ENCODE measurements at regions not wholly inside any gene's neighbourhood (a gene's known extent, or its start where the extent isn't known, plus 50 kb on each side); places are given as distances from the start of the nearest gene placed in this dataset.
A peak's percentile ranks its signal among the peaks of the same experiment; 100 is the strongest.

GRCh38 chr14:25132094-25132493 is 82.1 kb upstream of the STXBP6 start:
- Mint-ChIP-seq H3K36me3 (ENCODE audit: low read depth) (no peaks in the 10 kb centered on the region), H3K27ac (no peak overlapping the region), H3K27me3 (ENCODE audit: insufficient read depth) (peaks cover 12% of the 10 kb centered on the region), H3K4me1 (ENCODE audit: low read depth) (peaks cover 9% of the 10 kb centered on the region), H3K4me3 (no peak overlapping the region), H3K9me3 (no peaks in the 10 kb centered on the region)
- TF ChIP-seq, protein P1, sequence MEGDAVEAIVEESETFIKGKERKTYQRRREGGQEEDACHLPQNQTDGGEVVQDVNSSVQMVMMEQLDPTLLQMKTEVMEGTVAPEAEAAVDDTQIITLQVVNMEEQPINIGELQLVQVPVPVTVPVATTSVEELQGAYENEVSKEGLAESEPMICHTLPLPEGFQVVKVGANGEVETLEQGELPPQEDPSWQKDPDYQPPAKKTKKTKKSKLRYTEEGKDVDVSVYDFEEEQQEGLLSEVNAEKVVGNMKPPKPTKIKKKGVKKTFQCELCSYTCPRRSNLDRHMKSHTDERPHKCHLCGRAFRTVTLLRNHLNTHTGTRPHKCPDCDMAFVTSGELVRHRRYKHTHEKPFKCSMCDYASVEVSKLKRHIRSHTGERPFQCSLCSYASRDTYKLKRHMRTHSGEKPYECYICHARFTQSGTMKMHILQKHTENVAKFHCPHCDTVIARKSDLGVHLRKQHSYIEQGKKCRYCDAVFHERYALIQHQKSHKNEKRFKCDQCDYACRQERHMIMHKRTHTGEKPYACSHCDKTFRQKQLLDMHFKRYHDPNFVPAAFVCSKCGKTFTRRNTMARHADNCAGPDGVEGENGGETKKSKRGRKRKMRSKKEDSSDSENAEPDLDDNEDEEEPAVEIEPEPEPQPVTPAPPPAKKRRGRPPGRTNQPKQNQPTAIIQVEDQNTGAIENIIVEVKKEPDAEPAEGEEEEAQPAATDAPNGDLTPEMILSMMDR (IDR thresholded peaks at IDR 0.05) = no peak
- DNase-seq = no peak

GRCh38 chr14:25122843-25123242 is 72.9 kb upstream of the STXBP6 start:
- Mint-ChIP-seq H3K27me3 (ENCODE audit: insufficient read depth) (no peaks in the 10 kb centered on the region; the same call in 1 of the 2 replicates), H3K4me3 (no peak overlapping the region; the same call in 1 of the 2 replicates), H3K27ac (peak overlapping the region; percentile 89), H3K4me1 (ENCODE audit: low read depth) (peaks cover 48% of the 10 kb centered on the region), H3K36me3 (ENCODE audit: low read depth) (no peaks in the 10 kb centered on the region), H3K9me3 (no peaks in the 10 kb centered on the region)
- DNase-seq = no peak
- TF ChIP-seq, protein P1 (IDR thresholded peaks at IDR 0.05) = no peak

GRCh38 chr14:25122211-25122610 is 72.3 kb upstream of the STXBP6 start:
- H3K27me3 Mint-ChIP-seq (ENCODE audit: insufficient read depth) = no peaks in the 10 kb centered on the region; the same call in none of the 2 replicates
- H3K27ac Mint-ChIP-seq = peak overlapping the region; percentile 89
- no peaks in the 10 kb centered on the region for H3K9me3 Mint-ChIP-seq
- TF ChIP-seq, protein P1 (IDR thresholded peaks at IDR 0.05) = no peak
- peaks cover 54% of the 10 kb centered on the region for H3K4me1 Mint-ChIP-seq (ENCODE audit: low read depth)
- peak; percentile 44 for DNase-seq
- H3K4me3 Mint-ChIP-seq = peak overlapping the region; percentile 7; the same call in 1 of the 2 replicates
- no peaks in the 10 kb centered on the region for H3K36me3 Mint-ChIP-seq (ENCODE audit: low read depth)

DNA sequence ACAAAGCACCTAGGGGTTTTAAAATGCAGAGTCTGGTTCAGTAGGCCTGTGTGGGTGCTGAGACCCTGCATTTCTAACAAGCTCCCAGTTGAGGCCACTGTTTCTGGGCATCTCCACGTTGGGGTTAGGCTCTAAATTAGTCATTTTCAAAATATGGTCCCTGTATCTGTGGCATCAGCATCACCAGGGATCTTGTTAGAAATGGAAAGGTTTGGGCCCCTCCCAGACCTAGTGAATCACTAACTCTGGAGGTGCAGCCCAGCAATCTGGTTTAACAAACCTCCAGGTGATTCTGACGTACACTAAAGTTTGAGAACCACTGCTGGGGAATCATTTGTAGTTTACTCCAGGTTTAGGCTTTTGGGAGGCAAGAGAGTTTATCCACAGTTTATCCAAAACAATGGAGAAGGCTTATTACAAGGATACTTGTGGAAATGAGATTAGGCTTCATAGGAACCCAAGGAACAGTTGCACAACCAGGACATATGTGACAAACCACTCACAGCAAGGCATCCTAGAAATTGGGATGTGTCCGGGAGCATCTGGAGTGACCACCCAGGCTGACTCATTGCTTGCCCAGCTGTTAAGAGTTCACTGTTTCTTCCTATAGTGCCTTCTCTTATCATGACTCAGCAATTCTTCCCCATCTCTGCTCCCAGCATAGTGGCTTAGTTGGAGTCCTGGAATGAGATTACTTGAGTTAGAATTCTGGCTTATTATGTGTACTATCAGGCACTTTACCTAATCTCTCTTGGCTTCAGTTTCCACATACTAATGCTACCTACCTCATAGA is 71.6 kb upstream of the STXBP6 start:
- Mint-ChIP-seq H3K36me3 (ENCODE audit: low read depth) (no peaks in the 10 kb centered on the region), H3K9me3 (no peaks in the 10 kb centered on the region), H3K27ac (peak overlapping the region; percentile 89), H3K4me3 (peak overlapping the region; percentile 64), H3K4me1 (ENCODE audit: low read depth) (peaks cover 60% of the 10 kb centered on the region), H3K27me3 (ENCODE audit: insufficient read depth) (no peaks in the 10 kb centered on the region; the same call in none of the 2 replicates)
- peak; percentile 88 for DNase-seq
- TF ChIP-seq, protein P1 (IDR thresholded peaks at IDR 0.05) = peak; percentile 36

- Mint-ChIP-seq H3K4me1 (ENCODE audit: low read depth) (peaks cover 62% of the 10 kb centered on the region), H3K27me3 (ENCODE audit: insufficient read depth) (no peaks in the 10 kb centered on the region; the same call in none of the 2 replicates), H3K36me3 (ENCODE audit: low read depth) (peaks cover under 1% of the 10 kb centered on the region), H3K4me3 (no peak overlapping the region; the same call in 1 of the 2 replicates), H3K9me3 (0 out of 2 replicates have a peak, but pooled peaks cover 1% of the 10 kb centered on the region), H3K27ac (peak overlapping the region; percentile 89)
- TF ChIP-seq, protein P1 (IDR thresholded peaks at IDR 0.05) = no peak
- no peak for DNase-seq
Observed at GRCh38 chr14:25120261-25120660, 70.3 kb upstream of the STXBP6 start.

Data from HFFc6 (cell line).